Femur (tissue), 1 donor: ENCODE measurements at regions not wholly inside any gene's neighbourhood (a gene's known extent, or its start where the extent isn't known, plus 50 kb on each side); places are given as distances from the start of the nearest gene placed in this dataset.
A peak's percentile ranks its signal among the peaks of the same experiment; 100 is the strongest.

Experiments
- DNase-seq: peaks from one replicate; pipeline ENCODE4 v3.0.0-alpha.2; 2017

DNA sequence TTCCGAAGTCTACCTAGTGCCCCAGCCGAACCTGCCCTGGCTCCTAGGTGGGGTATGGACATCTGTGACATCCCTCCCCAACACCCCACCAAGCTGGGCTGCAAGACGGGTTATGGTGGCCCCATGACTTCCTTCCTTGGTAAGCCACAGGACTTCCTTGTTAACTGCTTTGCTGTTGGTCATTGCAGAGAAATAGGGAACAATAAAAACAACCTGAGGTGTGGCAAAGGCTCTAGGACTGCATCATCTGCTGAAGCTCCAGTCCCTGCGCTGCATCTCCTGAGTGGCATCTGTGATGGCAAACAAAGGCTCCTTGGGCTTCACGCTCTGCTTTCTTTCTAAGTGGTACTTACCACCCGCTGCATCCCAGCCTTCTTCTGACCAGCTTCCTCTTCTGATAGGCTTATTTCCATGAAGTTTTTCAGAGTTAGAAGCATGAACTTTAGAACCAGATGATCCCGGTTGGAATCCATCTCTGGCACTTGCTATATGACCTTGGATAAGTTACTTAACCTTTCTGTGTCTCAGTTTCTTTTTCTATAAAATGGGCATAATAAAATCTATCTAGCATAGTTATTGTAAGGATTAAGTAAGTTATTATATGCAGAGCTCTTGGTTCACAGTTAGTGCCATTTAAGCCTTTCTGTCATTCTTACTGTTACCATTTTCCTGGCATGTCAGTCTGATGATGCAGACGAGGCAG is 216.8 kb downstream of the RPS24 start:
- peak; percentile 36 for DNase-seq

- no peak for DNase-seq
These were observed 217.3 kb downstream of the RPS24 start for GRCh38 chr10:78251016-78251385.

GRCh38 chr10:78252286-78252685 is 218.6 kb downstream of the RPS24 start:
- DNase-seq = no peak

DNA sequence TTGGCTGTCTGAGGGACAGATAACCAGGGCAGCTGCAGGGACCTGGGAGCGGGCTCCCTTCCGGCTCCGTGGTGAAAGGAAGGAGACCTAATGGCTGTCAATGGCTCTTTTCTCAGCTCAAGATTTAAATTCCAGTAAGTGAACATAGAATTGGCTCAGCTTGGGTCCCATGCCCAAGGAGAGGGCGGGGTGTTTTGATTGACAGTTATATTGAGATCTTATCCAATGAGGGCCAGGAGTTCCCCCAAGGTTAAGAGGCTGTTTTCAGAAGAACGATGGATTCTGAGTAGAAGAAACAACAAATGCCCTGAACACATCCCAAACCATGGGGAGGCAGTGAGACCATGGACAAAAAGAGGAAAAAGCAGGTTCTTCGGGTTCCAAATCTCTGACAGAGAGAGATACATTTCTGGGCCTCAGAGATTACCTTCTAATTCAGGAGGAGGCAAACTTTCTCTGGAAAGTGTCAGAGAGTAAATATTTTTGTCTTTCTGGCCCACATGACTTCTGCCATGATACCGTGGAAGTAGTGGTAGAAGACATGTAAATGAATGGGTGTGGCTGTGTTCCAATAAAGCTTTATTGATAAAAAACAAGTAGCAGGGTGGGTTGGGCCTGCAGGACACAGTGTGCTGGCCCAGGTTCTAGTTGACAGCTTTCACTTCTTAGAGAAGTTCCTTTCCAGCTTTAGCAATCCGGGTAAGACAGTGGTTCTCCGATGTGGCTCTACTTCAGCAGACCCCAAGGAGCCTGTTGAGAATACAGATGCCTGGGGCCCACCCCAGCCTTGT is 219.6 kb downstream of the RPS24 start:
- DNase-seq = no peak

DNA sequence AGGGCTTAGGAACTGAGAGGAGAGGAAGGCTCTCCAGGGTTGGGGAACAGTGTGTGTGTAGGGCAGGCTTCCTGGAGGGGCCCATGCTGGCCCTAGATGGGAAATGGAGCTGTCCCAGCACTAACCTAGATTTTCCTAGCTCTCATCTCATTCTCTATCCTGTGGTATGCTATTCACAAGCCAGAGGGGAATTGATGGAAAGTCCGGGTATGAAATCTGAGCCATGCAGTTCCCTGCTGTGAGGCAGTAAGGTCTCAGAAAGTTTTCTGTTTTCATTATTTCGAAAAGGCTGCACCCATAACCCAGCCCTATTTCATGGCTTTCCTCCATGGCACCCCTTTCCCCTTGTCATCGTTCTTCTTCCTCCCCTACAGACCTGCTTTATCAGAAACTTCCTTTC is 220.3 kb downstream of the RPS24 start:
- DNase-seq = no peak

- no peak for DNase-seq
These were observed 221.6 kb downstream of the RPS24 start for GRCh38 chr10:78255214-78255613.

DNA sequence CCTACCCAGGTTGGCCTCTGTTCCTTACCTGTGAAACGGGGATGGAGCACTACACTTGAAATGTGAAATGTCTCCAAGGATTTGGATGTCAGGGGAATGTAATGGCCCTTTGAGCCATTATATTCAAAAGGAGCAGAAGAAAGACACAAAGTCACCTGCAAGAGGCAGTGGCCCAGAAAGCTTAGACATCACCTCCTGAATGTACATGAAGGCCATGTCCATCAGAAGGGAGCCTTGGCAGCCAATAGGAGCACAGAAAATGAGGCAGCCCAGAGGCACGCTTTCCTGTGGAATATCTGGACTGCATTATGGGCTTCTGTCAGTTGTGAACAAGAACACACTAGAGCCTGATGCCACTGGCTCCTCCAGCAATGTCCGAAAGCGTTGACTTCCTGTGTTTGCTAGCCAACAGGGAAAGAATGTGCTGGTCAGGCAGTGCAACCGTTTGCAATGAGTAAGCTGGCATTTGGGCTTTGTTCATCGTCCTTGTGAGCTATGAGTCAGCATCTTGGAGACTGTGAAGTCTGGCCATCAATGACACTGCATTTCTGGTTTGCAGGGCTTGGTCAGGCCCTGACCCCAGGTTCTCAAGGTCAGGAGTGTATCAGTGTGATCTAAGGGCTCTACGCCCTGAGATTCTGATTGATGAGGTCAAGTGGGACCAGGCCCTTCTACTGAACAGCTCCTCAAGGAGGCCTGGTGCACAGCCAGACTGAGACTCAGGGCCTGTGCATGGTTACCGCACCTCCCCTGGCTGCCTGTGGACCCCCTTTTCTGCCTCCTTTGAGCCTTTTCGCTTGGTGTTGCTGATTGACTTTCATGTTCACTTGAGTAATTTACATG is 222.4 kb downstream of the RPS24 start:
- peak; percentile 41 for DNase-seq

DNA sequence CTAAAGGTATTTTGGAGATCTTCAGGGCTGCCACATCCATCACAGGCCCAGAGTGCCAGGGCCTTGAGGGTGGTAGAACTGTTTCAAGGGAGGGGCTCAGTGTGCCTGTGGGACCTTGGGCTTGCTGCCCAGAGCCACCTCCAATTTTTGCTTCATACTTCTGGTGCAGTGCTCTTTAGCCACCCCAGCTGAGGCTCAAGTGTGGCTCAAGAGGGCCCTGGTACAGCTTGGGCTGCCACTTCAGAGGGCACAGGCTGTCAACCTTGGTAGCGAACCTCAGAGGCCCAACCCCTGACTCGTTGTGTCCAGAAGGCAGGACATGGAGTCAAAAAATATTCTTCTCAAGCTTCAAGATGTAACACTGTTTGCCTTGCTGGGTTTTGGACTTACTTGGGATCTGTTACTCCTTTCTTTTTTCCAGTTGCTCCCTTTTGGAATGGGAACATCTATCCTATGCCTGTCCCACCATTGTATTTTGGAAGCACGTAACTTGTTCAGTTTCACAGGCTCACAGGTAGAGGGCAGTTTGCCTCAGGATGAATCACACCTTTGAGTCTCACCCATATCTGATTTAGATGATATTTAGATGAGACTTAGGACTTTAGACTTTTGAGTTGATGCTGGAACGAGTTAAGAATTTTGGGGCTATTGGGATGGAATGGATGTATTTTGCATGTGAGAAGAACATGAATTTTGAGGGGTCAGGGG is 224.8 kb downstream of the RPS24 start:
- DNase-seq = no peak

- no peak for DNase-seq
These were observed 225.7 kb downstream of the RPS24 start for GRCh38 chr10:78259391-78259790.

GRCh38 chr10:78260141-78260540 is 226.5 kb downstream of the RPS24 start:
- DNase-seq = no peak

DNA sequence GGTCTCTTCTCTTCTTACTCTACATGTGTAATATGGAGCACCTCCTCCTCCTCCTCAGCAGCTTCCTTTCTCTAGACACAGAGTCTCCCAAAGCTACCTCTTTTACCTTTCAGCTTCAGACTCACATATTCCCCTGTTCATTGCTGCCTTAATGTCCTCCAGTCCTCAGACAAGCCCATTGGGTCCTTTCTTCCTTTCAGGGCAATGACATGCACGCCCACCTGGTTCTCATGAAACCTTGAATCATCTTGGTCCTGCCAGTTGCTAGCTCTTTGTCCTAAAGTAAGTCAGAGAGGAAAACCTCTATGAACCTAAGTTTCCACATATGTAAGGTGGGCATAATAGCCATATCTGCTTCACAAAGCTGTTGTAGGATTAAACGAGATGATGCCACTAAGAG is 227.0 kb downstream of the RPS24 start:
- DNase-seq = no peak

DNA sequence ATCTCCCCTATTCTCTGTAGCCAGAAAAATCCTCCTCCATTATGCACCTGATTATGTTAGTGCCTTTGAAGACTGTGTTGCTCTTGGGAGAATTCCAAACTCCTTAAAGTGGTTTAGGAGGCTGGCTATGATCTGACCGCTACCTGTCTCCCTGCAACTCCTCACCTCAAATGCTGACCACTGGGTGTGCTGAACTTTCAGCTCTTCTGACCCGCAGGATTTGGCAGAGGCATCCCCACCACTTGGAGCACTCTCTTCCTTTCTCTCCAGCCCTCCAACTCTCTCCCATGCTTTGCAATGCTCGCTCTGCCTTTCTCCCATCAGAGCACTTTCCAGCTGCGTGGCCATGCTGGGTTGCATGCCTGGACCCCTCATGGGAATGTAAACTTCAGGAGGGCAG is 227.6 kb downstream of the RPS24 start:
- no peak for DNase-seq

DNA sequence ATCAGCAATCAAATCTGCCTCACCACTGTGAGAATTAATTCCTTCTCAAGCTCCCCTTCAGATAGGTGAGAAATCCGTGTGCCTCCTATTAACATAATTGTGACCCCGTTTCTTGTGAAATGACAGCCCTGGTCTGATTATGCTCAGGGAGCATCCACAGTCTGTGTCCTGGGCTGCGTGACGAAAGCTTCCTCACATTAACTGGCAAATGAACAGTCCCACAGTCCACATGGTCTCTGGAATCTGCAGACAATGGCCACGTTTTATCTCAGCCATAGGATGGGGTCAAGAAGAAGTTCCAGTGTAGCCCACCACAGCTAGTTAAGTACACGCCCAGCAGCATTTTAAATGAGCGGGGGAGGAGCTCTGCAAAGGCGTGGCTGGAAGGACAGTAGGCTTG is 229.2 kb downstream of the RPS24 start:
- DNase-seq = no peak

- no peak for DNase-seq
These were observed 229.9 kb downstream of the RPS24 start for GRCh38 chr10:78263521-78263988.

DNA sequence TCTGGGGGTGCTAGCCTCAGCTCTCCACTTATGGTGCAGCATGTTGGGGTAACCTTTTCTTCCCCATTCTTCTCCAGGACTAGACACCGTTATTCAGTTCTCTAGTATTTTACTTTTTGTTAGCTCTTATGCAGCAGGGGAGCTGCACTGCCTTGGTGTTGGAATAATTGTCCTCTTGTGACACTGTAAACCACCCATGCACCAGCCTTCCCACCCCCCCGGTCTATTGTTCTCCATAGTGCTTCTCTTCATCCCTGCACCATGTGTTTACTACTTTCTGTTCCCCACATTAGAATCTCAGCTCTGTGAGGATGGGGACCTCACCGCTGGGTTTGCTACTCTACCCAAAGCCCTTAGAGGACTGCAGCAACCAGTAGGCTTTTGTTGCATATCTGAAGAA is 230.7 kb downstream of the RPS24 start:
- no peak for DNase-seq

DNA sequence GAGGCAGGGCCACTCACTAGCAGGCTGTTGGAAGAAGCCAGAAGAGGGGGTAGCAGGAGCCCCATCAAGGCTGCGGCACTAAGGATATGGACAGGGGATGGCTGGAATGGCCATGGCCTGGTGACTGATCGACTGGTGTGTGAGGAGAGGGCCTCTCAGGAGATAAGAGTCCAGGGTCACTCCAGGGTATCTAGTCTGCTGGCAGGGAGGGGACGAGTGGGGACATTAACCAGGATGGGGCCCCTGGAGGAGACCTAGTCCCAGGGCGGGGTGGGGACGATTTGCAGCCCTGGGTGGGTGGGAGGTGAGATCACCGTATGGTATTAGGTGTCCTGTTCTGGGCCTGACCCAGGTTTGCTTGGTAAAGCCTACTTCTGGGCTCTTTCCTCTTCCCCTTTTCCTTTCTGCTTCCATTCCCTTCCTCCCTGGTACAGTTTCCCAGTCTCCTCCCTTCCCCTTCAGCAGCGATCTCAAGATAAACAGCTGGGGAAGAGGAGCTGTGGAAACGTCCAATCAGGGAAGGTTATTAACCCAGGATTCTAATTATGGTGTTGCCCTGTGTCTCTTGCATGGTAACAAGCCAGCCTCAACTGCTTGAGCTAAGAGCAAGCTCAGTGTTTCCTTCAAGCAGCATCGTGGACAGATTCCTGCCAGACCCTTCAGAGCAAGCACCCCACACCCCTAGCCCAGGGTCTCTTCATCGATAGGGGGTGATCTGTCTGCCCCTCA is 233.2 kb downstream of the RPS24 start:
- DNase-seq = no peak

GRCh38 chr10:78267598-78267997 is 233.9 kb downstream of the RPS24 start:
- no peak for DNase-seq

DNA sequence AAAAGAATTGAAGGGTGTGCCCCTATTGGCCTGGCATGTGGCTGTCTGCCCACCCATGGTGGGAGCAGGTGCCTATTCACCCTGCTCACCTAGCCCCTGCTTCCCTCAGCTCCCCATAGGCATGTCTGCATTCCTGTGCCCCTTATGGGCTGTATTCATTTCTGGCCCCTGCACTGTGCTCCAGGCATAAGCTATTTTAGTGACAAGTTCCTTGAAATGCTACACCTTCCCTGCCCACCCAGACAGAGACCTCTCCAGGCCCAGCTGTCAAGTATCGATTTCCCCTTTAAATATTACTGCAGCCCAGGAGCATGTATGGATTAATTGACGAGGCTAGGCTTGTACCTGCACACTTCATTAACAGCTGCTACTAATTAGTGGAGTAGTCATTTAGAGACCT is 235.4 kb downstream of the RPS24 start:
- no peak for DNase-seq

DNA sequence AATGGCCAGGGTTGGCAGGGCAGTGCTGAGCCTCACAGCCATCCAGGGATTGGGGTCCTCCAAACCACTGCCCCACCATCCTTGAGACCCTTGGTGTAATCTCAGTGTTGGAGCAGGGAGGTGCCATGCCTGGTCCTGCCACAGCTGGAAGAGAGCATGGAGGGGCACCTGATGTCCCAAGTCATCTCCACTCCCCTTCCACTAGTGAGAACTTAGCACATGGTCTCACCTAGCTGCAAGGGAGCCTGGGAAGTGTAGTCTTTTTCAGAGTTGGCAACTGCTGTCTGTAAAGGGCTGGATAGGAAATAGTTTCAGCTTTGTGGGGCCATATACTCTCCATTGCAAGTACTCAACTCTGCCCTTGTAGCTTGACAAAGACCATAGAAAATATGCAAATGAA is 238.7 kb downstream of the RPS24 start:
- DNase-seq = no peak

DNA sequence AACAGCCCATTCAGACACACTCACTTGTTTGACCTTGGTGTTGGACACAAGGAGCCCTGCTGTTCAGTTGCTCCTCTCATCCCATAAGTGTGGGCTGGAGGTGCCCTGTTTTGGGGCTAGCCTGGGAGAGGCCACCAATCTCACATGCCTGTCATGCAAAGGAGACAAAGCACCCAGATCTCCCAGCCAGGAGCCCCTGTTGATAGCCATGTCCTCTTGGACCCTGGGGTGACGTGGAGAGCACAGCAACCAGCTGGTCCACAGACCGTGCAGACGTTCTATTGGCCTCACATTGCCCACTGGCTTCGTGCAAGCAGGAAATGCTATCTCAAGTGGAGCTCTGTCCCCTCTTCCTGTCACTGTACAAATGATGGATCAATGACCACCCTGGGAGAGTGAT is 240.8 kb downstream of the RPS24 start:
- no peak for DNase-seq

GRCh38 chr10:78276139-78276538 is 242.5 kb downstream of the RPS24 start:
- DNase-seq = no peak
